ENCODE measurements at regions not wholly inside any gene's neighbourhood (a gene's known extent, or its start where the extent isn't known, plus 50 kb on each side); places are given as distances from the start of the nearest gene placed in this dataset.

DNA sequence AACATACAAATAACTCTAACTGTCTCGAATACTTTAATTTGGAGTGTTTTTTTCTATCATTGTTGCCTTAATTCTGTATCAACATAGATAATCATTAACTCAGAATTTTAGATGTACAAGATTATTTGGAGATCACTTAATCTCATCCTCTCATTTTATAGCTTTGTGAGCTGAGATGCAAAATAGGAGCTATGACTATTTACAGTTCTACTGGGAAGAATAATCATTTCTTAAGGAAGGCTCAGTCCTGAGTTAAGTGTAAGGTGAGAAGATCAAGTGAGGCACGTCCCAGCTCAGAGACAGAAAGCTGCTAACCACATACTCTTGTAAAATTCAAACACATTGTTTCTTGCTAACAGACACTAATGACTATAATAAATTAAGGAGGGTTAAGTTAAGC, 66.2 kb downstream of the CCDC54 start:
- TF ChIP-seq, protein P1, sequence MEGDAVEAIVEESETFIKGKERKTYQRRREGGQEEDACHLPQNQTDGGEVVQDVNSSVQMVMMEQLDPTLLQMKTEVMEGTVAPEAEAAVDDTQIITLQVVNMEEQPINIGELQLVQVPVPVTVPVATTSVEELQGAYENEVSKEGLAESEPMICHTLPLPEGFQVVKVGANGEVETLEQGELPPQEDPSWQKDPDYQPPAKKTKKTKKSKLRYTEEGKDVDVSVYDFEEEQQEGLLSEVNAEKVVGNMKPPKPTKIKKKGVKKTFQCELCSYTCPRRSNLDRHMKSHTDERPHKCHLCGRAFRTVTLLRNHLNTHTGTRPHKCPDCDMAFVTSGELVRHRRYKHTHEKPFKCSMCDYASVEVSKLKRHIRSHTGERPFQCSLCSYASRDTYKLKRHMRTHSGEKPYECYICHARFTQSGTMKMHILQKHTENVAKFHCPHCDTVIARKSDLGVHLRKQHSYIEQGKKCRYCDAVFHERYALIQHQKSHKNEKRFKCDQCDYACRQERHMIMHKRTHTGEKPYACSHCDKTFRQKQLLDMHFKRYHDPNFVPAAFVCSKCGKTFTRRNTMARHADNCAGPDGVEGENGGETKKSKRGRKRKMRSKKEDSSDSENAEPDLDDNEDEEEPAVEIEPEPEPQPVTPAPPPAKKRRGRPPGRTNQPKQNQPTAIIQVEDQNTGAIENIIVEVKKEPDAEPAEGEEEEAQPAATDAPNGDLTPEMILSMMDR (IDR thresholded peaks at IDR 0.05) = no peak
- TF ChIP-seq, protein P2, sequence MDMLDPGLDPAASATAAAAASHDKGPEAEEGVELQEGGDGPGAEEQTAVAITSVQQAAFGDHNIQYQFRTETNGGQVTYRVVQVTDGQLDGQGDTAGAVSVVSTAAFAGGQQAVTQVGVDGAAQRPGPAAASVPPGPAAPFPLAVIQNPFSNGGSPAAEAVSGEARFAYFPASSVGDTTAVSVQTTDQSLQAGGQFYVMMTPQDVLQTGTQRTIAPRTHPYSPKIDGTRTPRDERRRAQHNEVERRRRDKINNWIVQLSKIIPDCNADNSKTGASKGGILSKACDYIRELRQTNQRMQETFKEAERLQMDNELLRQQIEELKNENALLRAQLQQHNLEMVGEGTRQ (IDR thresholded peaks at IDR 0.05; ENCODE audit: borderline replicate concordance, low read depth, low read length) = no peak
- TF ChIP-seq EP300 (IDR thresholded peaks at IDR 0.05; ENCODE audit: borderline replicate concordance in 1 of 2, low read depth in 1 of 2, low read length in 1 of 2) (no peak), NRF1 (IDR thresholded peaks at IDR 0.05; ENCODE audit: low read depth, low read length) (no peak), MEF2A (IDR thresholded peaks at IDR 0.05; ENCODE audit: borderline replicate concordance, low read depth) (no peak), RXRA (IDR thresholded peaks at IDR 0.05; ENCODE audit: borderline replicate concordance, low read depth) (no peak)
- TF ChIP-seq, protein P3, sequence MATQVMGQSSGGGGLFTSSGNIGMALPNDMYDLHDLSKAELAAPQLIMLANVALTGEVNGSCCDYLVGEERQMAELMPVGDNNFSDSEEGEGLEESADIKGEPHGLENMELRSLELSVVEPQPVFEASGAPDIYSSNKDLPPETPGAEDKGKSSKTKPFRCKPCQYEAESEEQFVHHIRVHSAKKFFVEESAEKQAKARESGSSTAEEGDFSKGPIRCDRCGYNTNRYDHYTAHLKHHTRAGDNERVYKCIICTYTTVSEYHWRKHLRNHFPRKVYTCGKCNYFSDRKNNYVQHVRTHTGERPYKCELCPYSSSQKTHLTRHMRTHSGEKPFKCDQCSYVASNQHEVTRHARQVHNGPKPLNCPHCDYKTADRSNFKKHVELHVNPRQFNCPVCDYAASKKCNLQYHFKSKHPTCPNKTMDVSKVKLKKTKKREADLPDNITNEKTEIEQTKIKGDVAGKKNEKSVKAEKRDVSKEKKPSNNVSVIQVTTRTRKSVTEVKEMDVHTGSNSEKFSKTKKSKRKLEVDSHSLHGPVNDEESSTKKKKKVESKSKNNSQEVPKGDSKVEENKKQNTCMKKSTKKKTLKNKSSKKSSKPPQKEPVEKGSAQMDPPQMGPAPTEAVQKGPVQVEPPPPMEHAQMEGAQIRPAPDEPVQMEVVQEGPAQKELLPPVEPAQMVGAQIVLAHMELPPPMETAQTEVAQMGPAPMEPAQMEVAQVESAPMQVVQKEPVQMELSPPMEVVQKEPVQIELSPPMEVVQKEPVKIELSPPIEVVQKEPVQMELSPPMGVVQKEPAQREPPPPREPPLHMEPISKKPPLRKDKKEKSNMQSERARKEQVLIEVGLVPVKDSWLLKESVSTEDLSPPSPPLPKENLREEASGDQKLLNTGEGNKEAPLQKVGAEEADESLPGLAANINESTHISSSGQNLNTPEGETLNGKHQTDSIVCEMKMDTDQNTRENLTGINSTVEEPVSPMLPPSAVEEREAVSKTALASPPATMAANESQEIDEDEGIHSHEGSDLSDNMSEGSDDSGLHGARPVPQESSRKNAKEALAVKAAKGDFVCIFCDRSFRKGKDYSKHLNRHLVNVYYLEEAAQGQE (IDR thresholded peaks at IDR 0.05; ENCODE audit: low read depth, low read length) = no peak
- TF ChIP-seq, protein P4, sequence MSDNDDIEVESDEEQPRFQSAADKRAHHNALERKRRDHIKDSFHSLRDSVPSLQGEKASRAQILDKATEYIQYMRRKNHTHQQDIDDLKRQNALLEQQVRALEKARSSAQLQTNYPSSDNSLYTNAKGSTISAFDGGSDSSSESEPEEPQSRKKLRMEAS (IDR thresholded peaks at IDR 0.05; ENCODE audit: low read depth) = no peak
- TF ChIP-seq, protein P5, sequence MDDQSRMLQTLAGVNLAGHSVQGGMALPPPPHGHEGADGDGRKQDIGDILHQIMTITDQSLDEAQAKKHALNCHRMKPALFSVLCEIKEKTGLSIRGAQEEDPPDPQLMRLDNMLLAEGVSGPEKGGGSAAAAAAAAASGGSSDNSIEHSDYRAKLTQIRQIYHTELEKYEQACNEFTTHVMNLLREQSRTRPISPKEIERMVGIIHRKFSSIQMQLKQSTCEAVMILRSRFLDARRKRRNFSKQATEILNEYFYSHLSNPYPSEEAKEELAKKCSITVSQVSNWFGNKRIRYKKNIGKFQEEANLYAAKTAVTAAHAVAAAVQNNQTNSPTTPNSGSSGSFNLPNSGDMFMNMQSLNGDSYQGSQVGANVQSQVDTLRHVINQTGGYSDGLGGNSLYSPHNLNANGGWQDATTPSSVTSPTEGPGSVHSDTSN (IDR thresholded peaks at IDR 0.05) = no peak

Data from SK-N-SH (cell line).